IgD-negative memory B cell (primary cell): ENCODE measurements at regions not wholly inside any gene's neighbourhood (a gene's known extent, or its start where the extent isn't known, plus 50 kb on each side); places are given as distances from the start of the nearest gene placed in this dataset.
"Not testable (repeated sequence)": the region's sequence is repeated elsewhere in the genome, so short reads cannot be mapped to it uniquely, and the experiment has no call there.

Experiments
- H3K27ac Mint-ChIP-seq, 3 donors: one replicate each; pipeline ENCODE4 v1.8.0; 2020 to 2022; ENCODE audit warnings: mild to moderate bottlenecking in 3 of 3, mixed read lengths in 3 of 3, moderate library complexity in 1 of 3
- H3K27me3 Mint-ChIP-seq: one replicate; pipeline ENCODE4 v1.8.0; 2021; ENCODE audit warnings: mixed read lengths
- H3K36me3 Mint-ChIP-seq: one replicate; pipeline ENCODE4 v1.8.0; 2020; ENCODE audit warnings: mild to moderate bottlenecking, mixed read lengths
- H3K4me1 Mint-ChIP-seq, 3 donors: one replicate each; pipeline ENCODE4 v1.8.0; 2020 to 2022; ENCODE audit warnings: mixed read lengths in 3 of 3, mild to moderate bottlenecking in 1 of 3
- H3K4me3 Mint-ChIP-seq, 4 donors: one replicate each; pipeline ENCODE4 v1.8.0; 2020 to 2022; ENCODE audit warnings: mild to moderate bottlenecking in 4 of 4, mixed read lengths in 4 of 4, moderate library complexity in 3 of 4
- H3K9me3 Mint-ChIP-seq, 3 donors: one replicate each; pipeline ENCODE4 v1.8.0; 2020 to 2021; ENCODE audit warnings: mixed read lengths in 3 of 3, mild to moderate bottlenecking in 1 of 3

- Mint-ChIP-seq H3K4me3 (no peak overlapping the region), H3K36me3 (no peaks in the 10 kb centered on the region), H3K27me3 (no peaks in the 10 kb centered on the region), H3K4me1 (no peaks in the 10 kb centered on the region), H3K9me3 (no peaks in the 10 kb centered on the region), H3K27ac (no peak overlapping the region)
Observed at GRCh38 chr3:186439725-186440124, 77.7 kb upstream of the DGKG start.

- H3K27me3 Mint-ChIP-seq, H3K9me3 Mint-ChIP-seq, H3K4me1 Mint-ChIP-seq, H3K36me3 Mint-ChIP-seq, H3K27ac Mint-ChIP-seq, H3K4me3 Mint-ChIP-seq: not testable (repeated sequence)
Observed at GRCh38 chr3:186435332-186435731, 73.3 kb upstream of the DGKG start.

GRCh38 chr3:186432944-186433732 is 71.1 kb upstream of the DGKG start:
- no peaks in the 10 kb centered on the region for H3K27me3 Mint-ChIP-seq
- peaks cover 0 to 4% (median 1%) of the 10 kb centered on the region in 3 donors for H3K4me1 Mint-ChIP-seq
- H3K27ac Mint-ChIP-seq, result no peak overlapping the region
- no peak overlapping the region for H3K4me3 Mint-ChIP-seq
- H3K36me3 Mint-ChIP-seq, result peaks cover 2% of the 10 kb centered on the region
- H3K9me3 Mint-ChIP-seq, result no peaks in the 10 kb centered on the region

GRCh38 chr3:186432189-186432588 is 70.2 kb upstream of the DGKG start:
- Mint-ChIP-seq H3K27ac (no peak overlapping the region), H3K36me3 (peaks cover 2% of the 10 kb centered on the region), H3K4me3 (no peak overlapping the region), H3K4me1 (peaks cover 0 to 6% (median 3%) of the 10 kb centered on the region in 3 donors), H3K27me3 (no peaks in the 10 kb centered on the region), H3K9me3 (no peaks in the 10 kb centered on the region)

GRCh38 chr3:186427627-186428281 is 65.7 kb upstream of the DGKG start:
- H3K36me3 Mint-ChIP-seq, result peaks cover 2% of the 10 kb centered on the region
- no peak overlapping the region for H3K27ac Mint-ChIP-seq
- H3K4me3 Mint-ChIP-seq, result no peak overlapping the region
- H3K9me3 Mint-ChIP-seq, result no peaks in the 10 kb centered on the region
- peaks cover 10 to 20% (median 10%) of the 10 kb centered on the region in 3 donors for H3K4me1 Mint-ChIP-seq
- peaks cover 5% of the 10 kb centered on the region for H3K27me3 Mint-ChIP-seq

GRCh38 chr3:186425788-186426730 is 64.0 kb upstream of the DGKG start:
- Mint-ChIP-seq H3K4me3 (peak overlapping the region in 1 of 4 donors; percentile 53), H3K36me3 (peaks cover 2% of the 10 kb centered on the region), H3K9me3 (no peaks in the 10 kb centered on the region), H3K27ac (peak overlapping the region in 1 of 3 donors; percentile 53), H3K4me1 (peaks cover 10 to 16% (median 10%) of the 10 kb centered on the region in 3 donors), H3K27me3 (peaks cover 5% of the 10 kb centered on the region)

GRCh38 chr3:186421946-186422345 is 59.9 kb upstream of the DGKG start:
- no peaks in the 10 kb centered on the region for H3K9me3 Mint-ChIP-seq
- H3K4me3 Mint-ChIP-seq, result no peak overlapping the region
- no peak overlapping the region for H3K27ac Mint-ChIP-seq
- peaks cover 5% of the 10 kb centered on the region for H3K27me3 Mint-ChIP-seq
- H3K4me1 Mint-ChIP-seq, result peaks cover 6 to 14% (median 10%) of the 10 kb centered on the region in 3 donors
- H3K36me3 Mint-ChIP-seq, result no peaks in the 10 kb centered on the region

GRCh38 chr3:186418671-186419145 is 56.7 kb upstream of the DGKG start:
- H3K9me3 Mint-ChIP-seq, result no peaks in the 10 kb centered on the region
- H3K4me3 Mint-ChIP-seq, result no peak overlapping the region
- H3K4me1 Mint-ChIP-seq, result peaks cover 17 to 21% (median 19%) of the 10 kb centered on the region in 3 donors
- no peaks in the 10 kb centered on the region for H3K36me3 Mint-ChIP-seq
- no peaks in the 10 kb centered on the region for H3K27me3 Mint-ChIP-seq
- no peak overlapping the region for H3K27ac Mint-ChIP-seq

GRCh38 chr3:186417791-186418190 is 55.8 kb upstream of the DGKG start:
- peaks cover 21 to 25% (median 24%) of the 10 kb centered on the region in 3 donors for H3K4me1 Mint-ChIP-seq
- no peak overlapping the region for H3K27ac Mint-ChIP-seq
- no peak overlapping the region for H3K4me3 Mint-ChIP-seq
- H3K9me3 Mint-ChIP-seq, result no peaks in the 10 kb centered on the region
- no peaks in the 10 kb centered on the region for H3K36me3 Mint-ChIP-seq
- H3K27me3 Mint-ChIP-seq, result no peaks in the 10 kb centered on the region

GRCh38 chr3:186414735-186415419 is 52.8 kb upstream of the DGKG start:
- H3K36me3 Mint-ChIP-seq, result no peaks in the 10 kb centered on the region
- H3K27me3 Mint-ChIP-seq, result peaks cover 3% of the 10 kb centered on the region
- no peaks in the 10 kb centered on the region for H3K9me3 Mint-ChIP-seq
- peak overlapping the region in 2 of 3 donors; percentile 39 to 69 for H3K27ac Mint-ChIP-seq
- H3K4me1 Mint-ChIP-seq, result peaks cover 21 to 30% (median 26%) of the 10 kb centered on the region in 3 donors
- H3K4me3 Mint-ChIP-seq, result peak overlapping the region; percentile 85 to 95 (median 90)

- Mint-ChIP-seq H3K9me3 (no peaks in the 10 kb centered on the region), H3K4me1 (peaks cover 21 to 30% (median 26%) of the 10 kb centered on the region in 3 donors), H3K4me3 (peak overlapping the region; percentile 85 to 95 (median 90)), H3K27ac (peak overlapping the region in 2 of 3 donors; percentile 42 to 54), H3K27me3 (peaks cover 3% of the 10 kb centered on the region), H3K36me3 (no peaks in the 10 kb centered on the region)
Observed at GRCh38 chr3:186413615-186414415, 51.8 kb upstream of the DGKG start.

- Mint-ChIP-seq H3K36me3 (no peaks in the 10 kb centered on the region), H3K27me3 (peaks cover 3% of the 10 kb centered on the region), H3K27ac (peak overlapping the region in 2 of 3 donors; percentile 53 to 63), H3K4me3 (no peak overlapping the region), H3K4me1 (peaks cover 21 to 30% (median 26%) of the 10 kb centered on the region in 3 donors), H3K9me3 (no peaks in the 10 kb centered on the region)
Observed at GRCh38 chr3:186411994-186412393, 50.0 kb upstream of the DGKG start.
